ENCODE measurements at regions not wholly inside any gene's neighbourhood (a gene's known extent, or its start where the extent isn't known, plus 50 kb on each side); places are given as distances from the start of the nearest gene placed in this dataset.

- Histone ChIP-seq H3K9me3 (no peaks in the 10 kb centered on the region), H3K4me3 (no peak overlapping the region), H3K4me1 (no peaks in the 10 kb centered on the region), H3K27me3 (no peaks in the 10 kb centered on the region), H3K27ac (no peak overlapping the region), H3K36me3 (no peaks in the 10 kb centered on the region)
- TF ChIP-seq, protein P1, sequence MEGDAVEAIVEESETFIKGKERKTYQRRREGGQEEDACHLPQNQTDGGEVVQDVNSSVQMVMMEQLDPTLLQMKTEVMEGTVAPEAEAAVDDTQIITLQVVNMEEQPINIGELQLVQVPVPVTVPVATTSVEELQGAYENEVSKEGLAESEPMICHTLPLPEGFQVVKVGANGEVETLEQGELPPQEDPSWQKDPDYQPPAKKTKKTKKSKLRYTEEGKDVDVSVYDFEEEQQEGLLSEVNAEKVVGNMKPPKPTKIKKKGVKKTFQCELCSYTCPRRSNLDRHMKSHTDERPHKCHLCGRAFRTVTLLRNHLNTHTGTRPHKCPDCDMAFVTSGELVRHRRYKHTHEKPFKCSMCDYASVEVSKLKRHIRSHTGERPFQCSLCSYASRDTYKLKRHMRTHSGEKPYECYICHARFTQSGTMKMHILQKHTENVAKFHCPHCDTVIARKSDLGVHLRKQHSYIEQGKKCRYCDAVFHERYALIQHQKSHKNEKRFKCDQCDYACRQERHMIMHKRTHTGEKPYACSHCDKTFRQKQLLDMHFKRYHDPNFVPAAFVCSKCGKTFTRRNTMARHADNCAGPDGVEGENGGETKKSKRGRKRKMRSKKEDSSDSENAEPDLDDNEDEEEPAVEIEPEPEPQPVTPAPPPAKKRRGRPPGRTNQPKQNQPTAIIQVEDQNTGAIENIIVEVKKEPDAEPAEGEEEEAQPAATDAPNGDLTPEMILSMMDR (IDR thresholded peaks at IDR 0.05), result no peak
- no peak for TF ChIP-seq POLR2A (IDR thresholded peaks at IDR 0.05)
- no peak for DNase-seq
Measured at GRCh38 chr3:13130464-13131193, 57.4 kb upstream of the IQSEC1 start.

GRCh38 chr3:13125092-13126015 is 52.1 kb upstream of the IQSEC1 start:
- Histone ChIP-seq H3K4me1 (no peaks in the 10 kb centered on the region), H3K27ac (no peak overlapping the region), H3K9me3 (no peaks in the 10 kb centered on the region), H3K36me3 (no peaks in the 10 kb centered on the region), H3K27me3 (no peaks in the 10 kb centered on the region), H3K4me3 (no peak overlapping the region)
- TF ChIP-seq, protein P1 (IDR thresholded peaks at IDR 0.05), result no peak
- no peak for TF ChIP-seq POLR2A (IDR thresholded peaks at IDR 0.05)
- DNase-seq, result peak in 1 of 3 donors; percentile 25

- no peak overlapping the region for H3K4me3 ChIP-seq
- no peak overlapping the region for H3K27ac ChIP-seq
- H3K27me3 ChIP-seq, result no peaks in the 10 kb centered on the region
- peak in 1 of 3 donors; percentile 15 for DNase-seq
- H3K36me3 ChIP-seq, result no peaks in the 10 kb centered on the region
- no peaks in the 10 kb centered on the region for H3K4me1 ChIP-seq
- TF ChIP-seq, protein P1 (IDR thresholded peaks at IDR 0.05), result no peak
- TF ChIP-seq POLR2A (IDR thresholded peaks at IDR 0.05), result no peak
- H3K9me3 ChIP-seq, result no peaks in the 10 kb centered on the region
Measured at GRCh38 chr3:13124631-13125030, 51.4 kb upstream of the IQSEC1 start.

DNA sequence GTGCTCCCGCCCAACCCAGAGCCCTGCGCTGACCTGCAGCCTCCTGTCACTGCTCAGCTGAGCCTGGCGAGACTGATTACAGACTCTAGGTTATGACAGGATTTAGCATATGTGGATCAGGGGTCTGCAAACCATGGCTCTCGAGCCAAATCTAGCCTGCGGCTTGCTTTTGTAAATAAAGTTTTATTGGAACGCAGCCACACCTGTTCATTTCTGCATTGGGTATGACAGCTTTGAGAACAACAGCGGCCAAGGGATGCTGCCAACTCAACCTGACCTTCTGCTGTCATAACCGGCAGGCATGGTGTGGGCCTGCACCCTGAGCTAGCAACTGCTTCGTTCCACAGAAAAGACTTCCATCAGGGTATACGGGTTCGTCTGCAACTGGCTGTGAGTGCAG is 50.5 kb upstream of the IQSEC1 start:
- TF ChIP-seq, protein P1 (IDR thresholded peaks at IDR 0.05), result no peak
- no peak for TF ChIP-seq POLR2A (IDR thresholded peaks at IDR 0.05)
- peak in 1 of 3 donors; percentile 15 for DNase-seq
- Histone ChIP-seq H3K9me3 (no peaks in the 10 kb centered on the region), H3K4me1 (no peaks in the 10 kb centered on the region), H3K27me3 (no peaks in the 10 kb centered on the region), H3K27ac (no peak overlapping the region), H3K36me3 (no peaks in the 10 kb centered on the region), H3K4me3 (no peak overlapping the region)

GRCh38 chr3:13123013-13123654 is 49.9 kb upstream of the IQSEC1 start:
- Histone ChIP-seq H3K36me3 (no peaks in the 10 kb centered on the region), H3K27me3 (no peaks in the 10 kb centered on the region), H3K4me1 (no peaks in the 10 kb centered on the region), H3K4me3 (no peak overlapping the region), H3K27ac (no peak overlapping the region), H3K9me3 (no peaks in the 10 kb centered on the region)
- TF ChIP-seq POLR2A (IDR thresholded peaks at IDR 0.05), result no peak
- TF ChIP-seq, protein P1 (IDR thresholded peaks at IDR 0.05), result no peak
- peak in 2 of 3 donors; percentile 7 to 36 for DNase-seq

Data from Peyer's patch (tissue), 4 donors.